SU-DHL-6 (cell line): ENCODE measurements at regions not wholly inside any gene's neighbourhood (a gene's known extent, or its start where the extent isn't known, plus 50 kb on each side); places are given as distances from the start of the nearest gene placed in this dataset.

Experiments used
- H2AFZ ChIP-seq: fragments of 200-600 bp; sonication (generic); 2 replicates; pipeline ENCODE4 v1.6.1; 2014; ENCODE audit warnings: low read depth, mild to moderate bottlenecking, moderate library complexity, mixed read lengths, antibody characterized with exemption, low read length; ENCODE audit not compliant: severe bottlenecking
- H3F3A ChIP-seq: fragments of 200-600 bp; shearing (Covaris generic); 2 replicates; pipeline ENCODE4 v1.6.0; 2016; ENCODE audit warnings: antibody characterized with exemption, mild to moderate bottlenecking; ENCODE audit not compliant: insufficient read depth
- H3K27ac ChIP-seq: fragments of 200-600 bp; sonication (generic); 2 replicates; pipeline ENCODE4 v1.5.1; 2016; ENCODE audit warnings: low read depth, mild to moderate bottlenecking, low read length, moderate library complexity, mixed read lengths
- H3K27me3 ChIP-seq: fragments of 200-600 bp; sonication (generic), shearing (Covaris generic); 2 replicates; pipeline ENCODE4 v1.6.0; 2014; ENCODE audit warnings: mild to moderate bottlenecking, low read length
- H3K36me3 ChIP-seq: fragments of 200-600 bp; sonication (generic); 2 replicates; pipeline ENCODE4 v1.6.1; 2014; ENCODE audit warnings: mild to moderate bottlenecking, low read length, mixed read lengths
- H3K4me2 ChIP-seq: fragments of 300-600, 200-600 bp; shearing (Covaris generic), sonication (generic); 2 replicates; pipeline ENCODE4 v1.6.0; 2014; ENCODE audit warnings: low read length, low read depth, mild to moderate bottlenecking; ENCODE audit not compliant: poor library complexity, severe bottlenecking
- H3K4me3 ChIP-seq: fragments of 200-600 bp; sonication (generic); 2 replicates; pipeline ENCODE4 v1.5.1; 2014; ENCODE audit warnings: antibody characterized with exemption, low read length, mild to moderate bottlenecking, mixed read lengths; ENCODE audit not compliant: insufficient read depth, poor library complexity, severe bottlenecking
- H3K79me2 ChIP-seq: fragments of 200-600 bp; sonication (generic); 2 replicates; pipeline ENCODE4 v1.6.1; 2014; ENCODE audit warnings: mild to moderate bottlenecking, low read length, moderate library complexity; ENCODE audit not compliant: insufficient read depth
- H3K9ac ChIP-seq: fragments of 200-600 bp; sonication (generic); 2 replicates; pipeline ENCODE4 v1.7.0; 2014; ENCODE audit warnings: mild to moderate bottlenecking, low read length
- H3K9me2 ChIP-seq: fragments of 200-600 bp; sonication (generic); replicated peaks from 2 replicates; pipeline ENCODE4 v1.6.1; 2014; ENCODE audit warnings: low read length; ENCODE audit not compliant: insufficient read depth
- H3K9me3 ChIP-seq: fragments of 200-600 bp; sonication (generic); 2 replicates; pipeline ENCODE4 v1.6.1; 2014; ENCODE audit warnings: low read length, mixed read lengths; ENCODE audit not compliant: insufficient read depth
- H4K20me1 ChIP-seq: fragments of 200-600 bp; sonication (generic); 2 replicates; pipeline ENCODE4 v1.6.1; 2014; ENCODE audit warnings: low read depth, mild to moderate bottlenecking, antibody characterized with exemption, low read length, moderate library complexity, mixed read lengths
- CTCF ChIP-seq: fragments of 200-600 bp; sonication (generic); IDR thresholded peaks from one replicate; pipeline ENCODE4 v1.5.1; 2017; ENCODE audit warnings: antibody characterized with exemption, mild to moderate bottlenecking, low read length, moderate library complexity; ENCODE audit not compliant: insufficient read depth, poor library complexity, severe bottlenecking
- EZH2phosphoT487 ChIP-seq: fragments of 200-600 bp; sonication (generic), shearing (Covaris generic); conservative IDR thresholded peaks from 2 replicates; pipeline ENCODE4 v1.6.1; 2018; ENCODE audit warnings: mild to moderate bottlenecking, antibody characterized with exemption, low read length, moderate library complexity, mixed read lengths

DNA sequence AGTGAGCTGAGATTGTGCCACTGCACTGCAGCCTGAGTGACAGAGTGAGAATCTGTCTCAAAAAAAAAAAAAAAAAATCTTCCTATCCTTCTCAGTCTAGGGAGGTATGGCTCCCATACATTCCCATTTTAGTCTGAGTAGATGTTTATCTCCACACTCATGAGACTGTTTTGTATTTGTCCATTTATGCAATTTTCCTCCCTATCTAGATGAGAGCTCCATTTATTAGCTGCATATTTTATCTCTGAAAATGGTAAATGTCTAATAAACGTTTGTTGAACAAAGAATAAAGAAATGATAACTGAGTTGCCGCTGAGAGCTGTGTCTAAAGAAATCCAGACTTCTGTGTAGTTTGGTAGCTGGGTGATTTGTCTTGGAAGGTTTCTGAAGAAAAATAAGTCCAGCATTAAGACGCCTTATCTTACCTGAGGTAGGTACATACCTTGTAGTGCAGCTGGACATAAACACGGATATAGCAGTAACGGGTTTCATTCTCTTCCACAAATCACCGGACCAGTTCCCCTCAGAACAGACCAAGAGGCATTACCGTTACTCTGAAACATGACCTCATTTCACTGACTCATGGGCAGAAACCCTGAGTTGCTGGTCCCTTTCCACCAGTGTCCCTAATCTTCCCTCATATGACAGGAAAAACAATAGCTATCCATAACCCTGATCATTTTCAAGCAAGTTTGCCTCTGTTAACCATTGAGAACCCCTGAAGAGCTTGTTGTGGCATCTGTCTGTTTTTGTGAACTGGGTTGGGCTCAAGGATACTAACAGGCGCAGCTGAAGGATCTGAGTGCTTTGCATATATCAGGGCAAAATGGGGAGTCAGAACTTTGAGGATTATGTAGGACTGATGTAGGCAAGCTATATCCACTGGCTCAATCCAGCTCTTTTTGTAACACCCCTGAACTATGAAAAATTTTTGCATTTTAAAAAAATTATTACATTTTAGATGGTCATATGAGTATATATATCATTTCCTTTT is 177.4 kb upstream of the XYLT1 start:
- no peak overlapping the region for H3K4me3 ChIP-seq
- no peaks in the 10 kb centered on the region for H3K36me3 ChIP-seq
- H3K9ac ChIP-seq = no peak overlapping the region
- no peaks in the 10 kb centered on the region for H3K79me2 ChIP-seq
- TF ChIP-seq CTCF = no peak
- TF ChIP-seq EZH2phosphoT487 = no peak
- H3K27ac ChIP-seq = no peak overlapping the region
- H3K9me2 ChIP-seq = no peaks in the 10 kb centered on the region
- H3K9me3 ChIP-seq = no peaks in the 10 kb centered on the region
- H3F3A ChIP-seq = no peaks in the 10 kb centered on the region
- H2AFZ ChIP-seq = no peak overlapping the region
- H3K4me2 ChIP-seq = no peak overlapping the region
- no peaks in the 10 kb centered on the region for H4K20me1 ChIP-seq
- H3K27me3 ChIP-seq = no peaks in the 10 kb centered on the region

DNA sequence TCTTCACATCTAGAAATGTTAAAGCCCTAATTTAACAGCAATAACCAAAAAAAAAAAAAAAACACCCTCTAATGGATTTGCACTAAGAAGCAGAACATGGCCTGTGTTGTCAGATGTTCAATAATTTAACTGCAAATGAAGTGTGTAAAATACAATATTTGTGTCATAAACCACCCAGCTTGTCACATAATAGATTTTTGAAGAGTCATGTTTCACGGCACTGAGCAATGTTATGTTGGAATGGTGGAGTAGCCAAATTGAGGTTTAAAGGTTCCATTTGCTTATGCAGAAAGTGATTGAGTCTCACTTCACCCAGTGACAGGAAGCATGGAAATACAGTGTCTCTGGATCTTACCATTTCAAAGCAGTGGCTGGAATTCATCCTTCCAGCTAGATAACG is 173.2 kb upstream of the XYLT1 start:
- Histone ChIP-seq H3K4me2 (no peak overlapping the region), H3K9ac (no peak overlapping the region), H3K36me3 (no peaks in the 10 kb centered on the region), H3K9me3 (no peaks in the 10 kb centered on the region), H3F3A (no peaks in the 10 kb centered on the region), H3K27me3 (no peaks in the 10 kb centered on the region), H3K4me3 (no peak overlapping the region), H4K20me1 (no peaks in the 10 kb centered on the region), H3K9me2 (no peaks in the 10 kb centered on the region), H2AFZ (no peak overlapping the region), H3K79me2 (no peaks in the 10 kb centered on the region), H3K27ac (no peak overlapping the region)
- TF ChIP-seq CTCF (no peak), EZH2phosphoT487 (no peak)

GRCh38 chr16:17641990-17642389 is 171.2 kb upstream of the XYLT1 start:
- H3F3A ChIP-seq = no peaks in the 10 kb centered on the region
- no peaks in the 10 kb centered on the region for H4K20me1 ChIP-seq
- TF ChIP-seq CTCF = no peak
- no peak for TF ChIP-seq EZH2phosphoT487

More at GRCh38 chr16:17641990-17642389, 171.2 kb upstream of the XYLT1 start:
- Histone ChIP-seq H3K9me2 (no peaks in the 10 kb centered on the region), H2AFZ (no peak overlapping the region), H3K79me2 (no peaks in the 10 kb centered on the region), H3K9ac (no peak overlapping the region), H3K4me3 (no peak overlapping the region), H3K9me3 (no peaks in the 10 kb centered on the region), H3K36me3 (no peaks in the 10 kb centered on the region), H3K27ac (no peak overlapping the region), H3K27me3 (no peaks in the 10 kb centered on the region), H3K4me2 (no peak overlapping the region)
